GM19023 (cell line): ENCODE measurements at regions not wholly inside any gene's neighbourhood (a gene's known extent, or its start where the extent isn't known, plus 50 kb on each side); places are given as distances from the start of the nearest gene placed in this dataset.
A peak's percentile ranks its signal among the peaks of the same experiment; 100 is the strongest.

ENCODE experiments used
- ATAC-seq: cut with Tn5 transposase; IDR thresholded peaks from one replicate; pipeline ENCODE4 v1.9.1; 2021; ENCODE audit warnings: mild to moderate bottlenecking, moderate library complexity; ENCODE audit not compliant: unreplicated experiment

DNA sequence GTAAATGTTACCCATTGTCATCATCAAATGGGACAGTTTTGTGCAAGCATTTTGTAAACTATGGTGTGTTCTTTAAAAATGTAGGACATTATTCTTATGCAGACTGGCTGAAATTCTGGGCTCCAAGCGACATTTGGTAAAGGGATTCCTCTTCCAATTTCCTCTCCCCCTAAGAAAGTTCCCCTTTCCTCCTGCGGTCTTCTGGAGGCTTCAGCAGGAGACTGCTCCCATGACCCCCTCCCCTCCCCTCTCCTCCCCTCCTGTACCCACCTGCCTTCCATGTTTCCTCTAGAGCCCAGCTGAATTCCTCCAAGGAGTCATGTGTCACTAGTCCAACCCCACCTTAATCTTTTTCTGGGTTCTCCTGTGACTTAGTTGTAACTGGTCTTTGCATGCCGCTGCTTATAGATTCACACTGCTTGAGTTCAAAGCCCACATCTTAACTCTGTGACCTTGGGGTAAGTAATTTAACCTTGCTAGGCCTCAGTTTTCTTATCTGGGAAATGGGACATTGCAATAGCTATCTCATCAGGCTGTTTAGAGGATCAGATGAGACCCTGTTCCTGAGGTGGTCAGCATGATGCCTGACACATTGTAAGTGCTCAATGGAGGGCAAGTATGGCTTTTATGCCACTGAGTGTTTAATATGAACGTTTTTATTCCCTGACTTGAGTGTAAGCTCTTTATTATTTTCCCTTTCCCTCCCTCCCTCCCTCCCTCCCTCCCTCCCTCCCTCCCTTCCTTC is 69.9 kb upstream of the WDR26 start:
- no peak for ATAC-seq

GRCh38 chr1:224505454-224506093 is 71.0 kb upstream of the WDR26 start:
- ATAC-seq = no peak

DNA sequence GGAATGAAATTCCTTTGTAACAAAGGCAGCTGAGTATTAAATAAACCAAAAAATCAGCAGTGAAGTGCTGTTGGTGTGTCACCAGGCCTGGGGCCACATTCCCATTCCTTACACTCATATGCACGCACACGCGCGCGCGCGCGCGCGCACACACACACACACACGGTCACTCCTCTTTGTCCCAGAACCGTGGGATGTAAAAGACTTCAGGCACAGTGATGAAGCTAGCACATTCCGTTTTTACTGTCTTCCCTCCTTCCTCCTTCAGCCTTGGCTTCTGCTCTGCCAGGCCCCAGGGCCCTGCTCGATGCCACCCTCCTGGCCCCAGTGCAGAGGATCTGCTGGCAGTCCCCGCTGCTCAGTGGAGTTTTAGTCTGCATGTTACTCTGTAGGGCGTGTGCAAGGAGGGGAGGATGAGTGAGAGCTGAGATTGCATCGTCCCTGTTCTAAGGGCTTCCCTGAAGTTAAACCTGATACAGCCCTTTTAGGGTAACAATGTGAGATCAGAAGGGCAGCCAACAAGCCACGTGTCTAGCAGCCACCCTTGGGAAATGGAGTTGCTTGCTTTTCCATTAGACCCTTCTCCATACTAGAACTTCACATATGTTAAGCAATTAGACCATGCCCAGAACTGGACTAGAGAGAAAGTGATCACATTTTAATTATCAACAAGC is 71.7 kb upstream of the WDR26 start:
- no peak for ATAC-seq

- ATAC-seq = no peak
Measured at GRCh38 chr1:224507771-224508523, 73.3 kb upstream of the WDR26 start.

- no peak for ATAC-seq
Measured at GRCh38 chr1:224509907-224510306, 75.3 kb upstream of the WDR26 start.

DNA sequence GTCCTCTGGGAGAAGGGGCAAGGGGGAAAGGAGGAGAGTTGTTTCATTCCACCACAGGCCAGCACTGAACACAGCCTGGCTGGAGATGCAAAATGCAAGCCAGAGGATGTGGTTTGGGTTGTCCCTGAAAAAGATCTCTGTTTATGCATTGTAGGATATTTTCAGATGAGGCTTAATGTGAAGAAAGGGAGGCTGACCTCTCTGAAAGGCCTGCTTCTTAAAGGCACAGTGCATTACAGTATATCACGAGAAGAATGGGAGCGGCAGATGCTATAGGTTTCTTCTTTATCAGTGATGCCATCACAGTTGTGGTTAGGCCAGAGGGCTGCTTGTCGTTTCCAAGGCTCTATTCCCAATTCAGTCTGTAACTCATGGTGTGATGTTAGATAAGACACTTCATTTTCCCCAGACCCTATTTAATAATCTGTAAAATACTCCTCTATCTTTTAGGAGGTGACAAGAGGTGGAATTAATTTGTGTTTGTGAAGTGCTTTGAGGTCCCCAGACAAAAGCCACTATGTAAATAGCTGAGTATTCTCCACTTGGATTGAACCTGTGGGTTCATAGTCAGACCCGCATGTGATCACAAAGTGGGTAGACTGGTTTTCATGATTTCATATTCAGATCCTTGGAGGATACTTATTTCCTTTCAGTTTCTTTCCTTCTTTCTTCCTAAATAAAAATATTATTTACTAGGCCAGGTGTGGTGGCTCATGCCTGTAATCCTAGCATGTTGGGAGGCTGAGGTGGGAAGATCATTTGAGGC is 76.5 kb upstream of the WDR26 start:
- ATAC-seq = no peak

- no peak for ATAC-seq
Measured at GRCh38 chr1:224512600-224513151, 78.1 kb upstream of the WDR26 start.

- no peak for ATAC-seq
Measured at GRCh38 chr1:224513383-224513782, 78.8 kb upstream of the WDR26 start.

DNA sequence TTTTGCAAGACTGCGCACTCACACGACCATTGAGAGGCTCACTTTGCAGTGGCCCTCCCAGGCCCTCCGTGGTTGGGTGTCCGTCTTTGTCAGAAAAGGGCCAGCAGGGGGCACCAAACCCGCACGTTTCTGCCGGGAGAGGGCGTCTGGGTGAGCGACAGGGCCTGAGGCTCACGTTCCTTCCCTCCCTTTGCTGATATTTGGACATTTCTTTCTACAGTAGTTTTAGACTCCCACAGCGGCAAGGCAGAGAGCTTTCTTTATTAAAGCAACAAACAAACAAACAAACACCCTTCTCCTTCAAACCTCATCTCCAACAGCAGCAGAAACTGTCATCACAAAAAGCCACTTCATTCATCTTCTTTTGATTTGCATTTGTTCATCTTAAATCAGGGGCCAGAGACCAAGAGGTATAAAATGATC is 79.2 kb upstream of the WDR26 start:
- peak; percentile 97 for ATAC-seq

GRCh38 chr1:224517171-224517570 is 82.6 kb upstream of the WDR26 start:
- ATAC-seq = no peak

GRCh38 chr1:224518528-224518927 is 83.9 kb upstream of the WDR26 start:
- ATAC-seq = no peak

DNA sequence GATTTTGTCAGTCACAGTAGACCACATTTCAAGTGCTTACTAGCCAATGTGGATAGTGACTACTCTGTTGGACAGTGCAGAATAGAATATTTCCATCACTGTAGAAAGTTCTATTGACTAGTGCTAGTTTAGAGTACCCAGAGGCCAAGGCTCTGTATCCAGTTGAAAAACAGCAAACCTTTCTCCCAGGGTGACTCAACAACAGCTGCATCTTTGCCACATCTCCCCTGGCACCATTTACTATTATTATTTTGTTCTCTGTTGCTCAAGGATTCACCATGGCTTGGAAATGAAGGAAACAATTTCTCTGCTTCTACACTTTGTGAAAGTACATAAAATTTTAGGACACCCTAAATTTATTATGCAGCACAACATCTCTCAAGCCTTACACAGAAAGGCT is 85.3 kb upstream of the WDR26 start:
- no peak for ATAC-seq

GRCh38 chr1:224520808-224521207 is 86.2 kb upstream of the WDR26 start:
- no peak for ATAC-seq

GRCh38 chr1:224521904-224522734 is 87.5 kb upstream of the WDR26 start:
- ATAC-seq = no peak

DNA sequence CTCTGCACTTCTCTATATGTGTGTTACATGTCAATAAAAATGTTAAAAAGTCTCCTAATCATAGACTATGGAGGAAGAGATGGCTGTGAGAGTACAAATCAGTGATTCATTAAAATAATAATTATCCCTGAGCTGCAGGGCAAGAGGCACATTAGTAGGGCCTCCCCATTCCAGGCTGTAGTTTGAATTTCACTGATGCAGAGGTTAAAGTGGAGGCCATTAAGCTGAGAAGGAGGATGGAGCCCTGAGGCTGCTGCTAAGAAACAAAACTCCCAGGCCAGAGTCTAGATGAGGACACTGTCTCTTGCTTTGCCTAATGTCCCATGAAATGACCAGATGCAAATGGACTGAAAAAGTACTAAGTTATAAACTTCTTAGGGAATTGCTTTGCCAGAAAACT is 89.1 kb upstream of the WDR26 start:
- no peak for ATAC-seq

- ATAC-seq = no peak
Measured at GRCh38 chr1:224524679-224525078, 90.1 kb upstream of the WDR26 start.

GRCh38 chr1:224525411-224526040 is 90.6 kb upstream of the CNIH3 start:
- ATAC-seq = no peak

DNA sequence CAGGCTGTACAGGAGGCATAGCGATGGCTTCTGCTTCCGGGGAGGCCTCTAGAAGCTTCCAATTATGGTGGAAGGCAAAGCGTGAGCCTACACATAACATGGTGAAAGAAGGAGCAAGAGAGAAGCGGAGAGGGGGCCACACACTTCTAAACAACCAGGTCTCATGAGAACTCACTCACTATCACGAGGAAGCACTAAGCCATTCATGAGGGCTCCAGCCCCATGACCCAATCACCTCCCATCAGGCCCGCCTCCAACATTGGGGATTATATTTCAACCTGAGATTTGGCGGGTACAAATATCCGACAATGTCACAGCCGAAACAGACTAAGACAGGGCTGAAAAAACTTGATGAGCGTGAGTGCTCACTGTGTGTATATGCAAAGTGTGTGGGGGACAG is 89.3 kb upstream of the CNIH3 start:
- no peak for ATAC-seq

- no peak for ATAC-seq
Measured at GRCh38 chr1:224528900-224529299, 87.2 kb upstream of the CNIH3 start.
